ENCODE measurements at regions not wholly inside any gene's neighbourhood (a gene's known extent, or its start where the extent isn't known, plus 50 kb on each side); places are given as distances from the start of the nearest gene placed in this dataset.

- TF ChIP-seq CTCF (IDR thresholded peaks at IDR 0.05; ENCODE audit: insufficient read depth, low read depth, low read length) = no peak
- no peak for TF ChIP-seq EZH2 (IDR thresholded peaks at IDR 0.05; ENCODE audit: insufficient read depth, low read length)
These were observed 454.0 kb upstream of the RGMB start for GRCh38 chr5:98319299-98320011.
